Neural progenitor cell (in vitro differentiated cells): ENCODE measurements at regions not wholly inside any gene's neighbourhood (a gene's known extent, or its start where the extent isn't known, plus 50 kb on each side); places are given as distances from the start of the nearest gene placed in this dataset.

Experiments used
- DNase-seq: peaks from one replicate; pipeline ENCODE4 v3.0.0-alpha.2; 2016; ENCODE audit warnings: low spot score
- H2AFZ ChIP-seq: fragments of 200-600 bp; sonication (generic); replicated peaks from 2 replicates; pipeline ENCODE4 v1.6.1; 2016; ENCODE audit warnings: antibody characterized with exemption
- H3F3A ChIP-seq: fragments of 200-600 bp; sonication (generic); 2 replicates; pipeline ENCODE4 v1.6.1; 2016; ENCODE audit warnings: antibody characterized with exemption, low read depth
- H3K27ac ChIP-seq: fragments of 200-600 bp; sonication (generic); 2 replicates; pipeline ENCODE4 v1.5.1; 2016; ENCODE audit warnings: mild to moderate bottlenecking
- H3K27me3 ChIP-seq: fragments of 200-600 bp; sonication (generic); 2 replicates; pipeline ENCODE4 v1.6.1; 2016; ENCODE audit warnings: mild to moderate bottlenecking, moderate library complexity
- H3K36me3 ChIP-seq: fragments of 200-600 bp; sonication (generic); 2 replicates; pipeline ENCODE4 v1.5.1; 2016
- H3K4me1 ChIP-seq: fragments of 200-600 bp; sonication (generic); 2 replicates; pipeline ENCODE4 v1.6.1; 2016; ENCODE audit warnings: mixed run types
- H3K4me2 ChIP-seq: fragments of 200-600 bp; sonication (generic); 2 replicates; pipeline ENCODE4 v1.6.1; 2016
- H3K4me3 ChIP-seq: fragments of 200-600 bp; sonication (generic); 2 replicates; pipeline ENCODE4 v1.5.1; 2016
- H3K79me2 ChIP-seq: fragments of 200-600 bp; sonication (generic); 2 replicates; pipeline ENCODE4 v1.6.1; 2016; ENCODE audit warnings: low read depth
- H3K9ac ChIP-seq: fragments of 200-600 bp; sonication (generic); 2 replicates; pipeline ENCODE4 v1.6.1; 2016
- H3K9me3 ChIP-seq: fragments of 200-600 bp; sonication (generic); 2 replicates; pipeline ENCODE4 v1.5.1; 2016; ENCODE audit warnings: low read depth
- H4K20me1 ChIP-seq: fragments of 200-600 bp; sonication (generic); 2 replicates; pipeline ENCODE4 v1.6.1; 2016; ENCODE audit warnings: low read depth
- H3K27ac Mint-ChIP-seq: 3 replicates; pipeline ENCODE4 v1.8.0; 2021; ENCODE audit warnings: mixed read lengths
- H3K27me3 Mint-ChIP-seq: 2 replicates; pipeline ENCODE4 v1.8.0; 2022; ENCODE audit warnings: low read depth, mild to moderate bottlenecking, inconsistent platforms, moderate library complexity, mixed read lengths; ENCODE audit not compliant: insufficient read depth
- H3K36me3 Mint-ChIP-seq: 3 replicates; pipeline ENCODE4 v1.8.0; 2021; ENCODE audit warnings: mixed read lengths
- H3K4me1 Mint-ChIP-seq: 3 replicates; pipeline ENCODE4 v1.8.0; 2021; ENCODE audit warnings: mixed read lengths
- H3K4me3 Mint-ChIP-seq: 3 replicates; pipeline ENCODE4 v1.8.0; 2021; ENCODE audit warnings: mild to moderate bottlenecking, moderate library complexity, mixed read lengths
- H3K9me3 Mint-ChIP-seq: 3 replicates; pipeline ENCODE4 v1.8.0; 2020; ENCODE audit warnings: mixed read lengths
- CTCF ChIP-seq: fragments of 200-600 bp; sonication (generic); IDR thresholded peaks from 2 replicates; pipeline ENCODE4 v1.5.1; 2017; ENCODE audit warnings: antibody characterized with exemption, mild to moderate bottlenecking
- EZH2 ChIP-seq: fragments of 200-600 bp; sonication (generic); IDR thresholded peaks from 2 replicates; pipeline ENCODE4 v1.6.1; 2017; ENCODE audit warnings: antibody characterized with exemption, mild to moderate bottlenecking, moderate library complexity
- EZH2phosphoT487 ChIP-seq: fragments of 200-600 bp; sonication (generic); IDR thresholded peaks from 2 replicates; pipeline ENCODE4 v1.6.1; 2017; ENCODE audit warnings: antibody characterized with exemption

DNA sequence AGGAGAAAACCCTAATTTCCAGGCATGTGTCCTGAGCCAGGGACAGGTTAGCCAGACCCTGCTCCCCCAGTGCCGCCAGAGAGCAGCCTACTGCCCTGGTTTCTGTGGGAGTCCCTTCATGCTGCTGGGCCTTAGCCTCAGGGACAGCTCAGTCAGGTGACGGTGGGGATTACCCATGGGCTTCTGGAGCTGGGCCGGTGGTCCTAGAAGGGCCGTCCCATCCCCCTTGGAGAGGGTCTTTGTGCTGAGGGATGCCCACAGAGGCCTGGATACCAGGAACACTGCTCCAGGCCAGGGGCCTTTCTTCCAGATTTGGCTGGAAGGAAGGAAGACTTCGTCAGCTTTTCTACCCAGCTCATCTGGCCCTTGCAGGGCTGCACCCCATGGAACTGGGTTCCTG lies 71.4 kb upstream of the ZNF722 start:
- Mint-ChIP-seq H3K9me3 (peaks cover 54% of the 10 kb centered on the region), H3K27me3 (no peaks in the 10 kb centered on the region), H3K27ac (no peak overlapping the region), H3K36me3 (no peaks in the 10 kb centered on the region), H3K4me1 (no peaks in the 10 kb centered on the region), H3K4me3 (no peak overlapping the region)
- no peaks in the 10 kb centered on the region for H4K20me1 ChIP-seq
- no peaks in the 10 kb centered on the region for H3K4me1 ChIP-seq
- no peak overlapping the region for H3K4me2 ChIP-seq
- DNase-seq, result no peak
- no peaks in the 10 kb centered on the region for H3F3A ChIP-seq
- TF ChIP-seq CTCF (no peak), EZH2 (no peak), EZH2phosphoT487 (no peak)
- H3K9me3 ChIP-seq, result peaks cover 9% of the 10 kb centered on the region
- H3K79me2 ChIP-seq, result no peaks in the 10 kb centered on the region
- no peaks in the 10 kb centered on the region for H3K27me3 ChIP-seq
- no peaks in the 10 kb centered on the region for H3K36me3 ChIP-seq
- no peak overlapping the region for H2AFZ ChIP-seq
- no peak overlapping the region for H3K27ac ChIP-seq
- no peak overlapping the region for H3K4me3 ChIP-seq
- H3K9ac ChIP-seq, result no peak overlapping the region

DNA sequence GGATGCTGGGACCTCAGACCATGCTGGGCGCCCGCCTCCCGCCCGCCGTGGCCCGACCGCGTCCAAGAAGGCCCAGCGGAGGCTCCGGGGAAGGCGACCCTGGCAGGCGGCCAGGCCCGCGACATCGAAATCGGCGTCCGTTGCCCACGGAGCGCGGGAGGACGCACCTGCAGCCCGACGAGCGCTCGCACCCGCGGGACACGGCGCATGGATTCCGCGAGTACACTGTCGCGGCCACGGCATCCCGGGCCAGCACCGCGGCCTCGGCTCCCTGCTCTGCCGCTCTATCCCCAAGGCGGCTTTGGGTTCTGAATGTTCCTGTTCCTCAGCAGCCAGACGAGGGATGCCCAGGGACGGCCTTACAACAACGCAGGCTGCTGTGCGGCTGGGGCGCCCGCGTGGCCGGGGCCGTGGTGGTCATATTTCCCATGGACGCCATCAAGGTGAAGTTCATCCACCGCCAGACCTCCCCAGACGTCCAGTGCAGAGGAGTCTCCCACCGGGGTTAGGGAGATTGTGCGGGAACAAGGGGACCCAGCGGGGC lies 67.5 kb upstream of the ZNF722 start:
- Histone ChIP-seq H2AFZ (no peak overlapping the region), H4K20me1 (no peaks in the 10 kb centered on the region), H3K4me2 (no peak overlapping the region), H3K79me2 (no peaks in the 10 kb centered on the region), H3F3A (no peaks in the 10 kb centered on the region), H3K27ac (no peak overlapping the region), H3K36me3 (no peaks in the 10 kb centered on the region), H3K4me3 (no peak overlapping the region), H3K4me1 (no peaks in the 10 kb centered on the region), H3K27me3 (no peaks in the 10 kb centered on the region), H3K9ac (no peak overlapping the region), H3K9me3 (peaks cover 21% of the 10 kb centered on the region)
- Mint-ChIP-seq H3K9me3 (peaks cover 45% of the 10 kb centered on the region), H3K4me1 (no peaks in the 10 kb centered on the region), H3K27me3 (no peaks in the 10 kb centered on the region), H3K4me3 (no peak overlapping the region), H3K27ac (no peak overlapping the region), H3K36me3 (no peaks in the 10 kb centered on the region)
- TF ChIP-seq EZH2phosphoT487 (no peak), CTCF (no peak), EZH2 (no peak)
- no peak for DNase-seq

DNA sequence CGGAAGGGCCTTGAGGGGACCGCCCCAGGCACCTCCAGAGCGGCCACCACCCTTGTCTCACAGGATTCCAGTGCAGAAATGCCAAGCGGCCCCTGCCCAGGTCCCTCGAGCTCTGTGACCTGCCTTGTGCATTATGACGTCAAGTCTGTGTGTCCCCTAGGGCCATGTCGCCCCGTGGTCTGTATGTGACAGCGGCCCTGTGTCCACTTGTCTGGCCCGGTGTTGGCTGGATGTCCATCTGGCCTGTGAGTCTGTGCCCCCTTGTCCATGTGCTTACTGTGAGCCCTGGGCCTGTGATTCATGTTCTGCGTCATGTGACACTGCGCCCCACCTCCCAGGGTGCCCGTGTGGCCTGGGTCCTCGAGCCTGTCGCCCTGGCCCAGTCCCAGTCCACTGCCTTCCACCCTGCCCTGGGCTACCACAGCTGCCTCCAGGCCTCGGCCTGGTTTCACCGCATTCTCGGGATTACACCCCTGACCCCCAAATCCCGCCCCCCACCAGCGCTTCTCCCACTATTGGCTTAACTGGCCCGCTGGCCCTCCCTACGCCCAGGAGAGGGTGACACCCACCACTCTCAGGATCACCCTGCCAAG lies 66.6 kb upstream of the ZNF722 start:
- no peaks in the 10 kb centered on the region for H3F3A ChIP-seq
- Mint-ChIP-seq H3K4me1 (no peaks in the 10 kb centered on the region), H3K36me3 (no peaks in the 10 kb centered on the region), H3K27ac (no peak overlapping the region), H3K27me3 (no peaks in the 10 kb centered on the region), H3K4me3 (no peak overlapping the region), H3K9me3 (peaks cover 41% of the 10 kb centered on the region)
- H3K27me3 ChIP-seq, result no peaks in the 10 kb centered on the region
- H3K36me3 ChIP-seq, result no peaks in the 10 kb centered on the region
- no peaks in the 10 kb centered on the region for H3K4me1 ChIP-seq
- H3K4me3 ChIP-seq, result no peak overlapping the region
- no peak overlapping the region for H3K4me2 ChIP-seq
- no peak overlapping the region for H3K27ac ChIP-seq
- no peaks in the 10 kb centered on the region for H3K79me2 ChIP-seq
- H2AFZ ChIP-seq, result no peak overlapping the region
- no peak for DNase-seq
- TF ChIP-seq EZH2, result no peak
- TF ChIP-seq EZH2phosphoT487, result no peak
- no peak for TF ChIP-seq CTCF
- no peaks in the 10 kb centered on the region for H4K20me1 ChIP-seq
- H3K9me3 ChIP-seq, result peaks cover 28% of the 10 kb centered on the region
- H3K9ac ChIP-seq, result no peak overlapping the region
